CD4-positive, CD25-positive, alpha-beta regulatory T cell (primary cell): ENCODE measurements at regions not wholly inside any gene's neighbourhood (a gene's known extent, or its start where the extent isn't known, plus 50 kb on each side); places are given as distances from the start of the nearest gene placed in this dataset.

Experiments used
- ATAC-seq, 2 donors: fragments of 150-1000 bp; cut with Tn5 transposase; one replicate each; pipeline ENCODE4 v1.10.0; 2021; ENCODE audit warnings: low read depth in 2 of 2, moderate number of reproducible peaks in 2 of 2, moderate library complexity in 1 of 2
- DNase-seq, 3 donors: peaks; one replicate each; pipeline versions ENCODE4 v3.0.0 to v3.0.0-alpha.2; 2012 to 2022; ENCODE audit warnings: mixed read lengths in 1 of 3
- H3K27ac ChIP-seq: one replicate; pipeline ENCODE4 v1.7.0; 2013; ENCODE audit warnings: mild to moderate bottlenecking, low read length; ENCODE audit not compliant: insufficient read depth, poor library complexity, severe bottlenecking
- H3K27me3 ChIP-seq: one replicate; pipeline ENCODE4 v1.7.0; 2013; ENCODE audit warnings: low read length; ENCODE audit not compliant: control insufficient read depth, insufficient read depth
- H3K36me3 ChIP-seq: one replicate; pipeline ENCODE4 v1.7.0; 2013; ENCODE audit warnings: mild to moderate bottlenecking, low read length, moderate library complexity; ENCODE audit not compliant: control insufficient read depth, insufficient read depth
- H3K4me1 ChIP-seq: 2 replicates; pipeline ENCODE4 v1.7.0; 2013; ENCODE audit warnings: mild to moderate bottlenecking, low read length; ENCODE audit not compliant: insufficient read depth, control insufficient read depth, poor library complexity, severe bottlenecking
- H3K4me3 ChIP-seq: one replicate; pipeline ENCODE4 v1.7.0; 2013; ENCODE audit warnings: low read depth, mild to moderate bottlenecking, low read length, moderate library complexity
- H3K9me3 ChIP-seq, 2 experiments: 1 replicate in 1 of 2; 2 replicates in 1 of 2; pipeline ENCODE4 v1.7.0; 2013; ENCODE audit warnings: low read length in 2 of 2, mild to moderate bottlenecking in 1 of 2, moderate library complexity in 1 of 2; ENCODE audit not compliant: control insufficient read depth in 2 of 2
- H3K27ac Mint-ChIP-seq, 3 donors: one replicate each; pipeline ENCODE4 v1.8.0; 2020 to 2022; ENCODE audit warnings: mild to moderate bottlenecking in 3 of 3, mixed read lengths in 3 of 3, moderate library complexity in 2 of 3
- H3K27me3 Mint-ChIP-seq: one replicate; pipeline ENCODE4 v1.8.0; 2022; ENCODE audit warnings: mild to moderate bottlenecking, mixed read lengths
- H3K36me3 Mint-ChIP-seq: one replicate; pipeline ENCODE4 v1.8.0; 2020; ENCODE audit warnings: mixed read lengths
- H3K4me1 Mint-ChIP-seq, 4 donors: one replicate each; pipeline ENCODE4 v1.8.0; 2020 to 2022; ENCODE audit warnings: mixed read lengths in 4 of 4, mild to moderate bottlenecking in 1 of 4
- H3K4me3 Mint-ChIP-seq, 4 donors: one replicate each; pipeline ENCODE4 v1.8.0; 2020 to 2022; ENCODE audit warnings: mild to moderate bottlenecking in 4 of 4, mixed read lengths in 4 of 4, moderate library complexity in 3 of 4
- H3K9me3 Mint-ChIP-seq, 7 donors: one replicate each; pipeline ENCODE4 v1.8.0; 2020 to 2022; ENCODE audit warnings: mixed read lengths in 7 of 7, mild to moderate bottlenecking in 3 of 7, moderate library complexity in 2 of 7

- H3K4me3 Mint-ChIP-seq = no peak overlapping the region
- H3K27me3 ChIP-seq = no peaks in the 10 kb centered on the region
- H3K27me3 Mint-ChIP-seq = peaks cover 5% of the 10 kb centered on the region
- H3K9me3 ChIP-seq = no peaks in the 10 kb centered on the region
- ATAC-seq (no peak), DNase-seq (no peak)
- no peaks in the 10 kb centered on the region for H3K4me1 Mint-ChIP-seq
- no peaks in the 10 kb centered on the region for H3K36me3 ChIP-seq
- no peaks in the 10 kb centered on the region for H3K4me1 ChIP-seq
- peaks cover 0 to 7% (median 0%) of the 10 kb centered on the region in 7 donors for H3K9me3 Mint-ChIP-seq
- H3K27ac ChIP-seq = no peak overlapping the region
- no peaks in the 10 kb centered on the region for H3K36me3 Mint-ChIP-seq
- H3K27ac Mint-ChIP-seq = no peak overlapping the region
- no peak overlapping the region for H3K4me3 ChIP-seq
Observed at GRCh38 chr10:78643513-78643912, 425.3 kb upstream of the ZMIZ1 start.

DNA sequence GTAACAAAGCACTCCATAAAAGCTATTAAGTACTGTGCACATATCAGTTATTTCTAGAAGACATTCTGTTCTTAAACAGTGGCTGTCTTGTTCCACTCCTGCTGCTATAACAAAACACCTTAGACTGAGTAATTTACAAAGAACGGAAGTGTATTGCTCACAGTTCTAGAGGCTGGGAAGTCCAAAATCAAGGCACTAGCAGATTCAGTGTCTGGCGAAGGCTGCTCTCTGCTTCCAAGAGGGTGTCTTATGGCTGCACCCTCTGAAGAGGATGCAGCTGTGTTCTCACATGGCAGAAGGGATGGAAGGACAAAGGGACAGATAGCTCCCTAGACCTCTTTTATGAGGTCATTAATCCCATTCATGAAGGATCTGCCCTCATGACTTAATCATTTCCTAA is 424.2 kb upstream of the ZMIZ1 start:
- Mint-ChIP-seq H3K4me3 (no peak overlapping the region), H3K9me3 (peaks cover 0 to 7% (median 0%) of the 10 kb centered on the region in 7 donors)
- ATAC-seq = no peak

GRCh38 chr10:78645169-78645686 is 423.5 kb upstream of the ZMIZ1 start:
- Mint-ChIP-seq H3K4me3 (no peak overlapping the region), H3K27ac (no peak overlapping the region), H3K9me3 (peaks cover 0 to 7% (median 0%) of the 10 kb centered on the region in 7 donors), H3K4me1 (no peaks in the 10 kb centered on the region), H3K27me3 (peaks cover 7% of the 10 kb centered on the region), H3K36me3 (no peaks in the 10 kb centered on the region)
- H3K36me3 ChIP-seq = no peaks in the 10 kb centered on the region
- no peaks in the 10 kb centered on the region for H3K27me3 ChIP-seq
- ATAC-seq (no peak), DNase-seq (no peak)
- H3K9me3 ChIP-seq = no peaks in the 10 kb centered on the region
- H3K4me3 ChIP-seq = no peak overlapping the region
- H3K4me1 ChIP-seq = no peaks in the 10 kb centered on the region
- H3K27ac ChIP-seq = no peak overlapping the region

More for the DNA sequence above, 424.2 kb upstream of the ZMIZ1 start:
- H3K4me3 ChIP-seq = no peak overlapping the region
- H3K27ac ChIP-seq = no peak overlapping the region
- no peaks in the 10 kb centered on the region for H3K4me1 ChIP-seq
- no peak overlapping the region for H3K27ac Mint-ChIP-seq
- no peaks in the 10 kb centered on the region for H3K36me3 ChIP-seq
- no peaks in the 10 kb centered on the region for H3K36me3 Mint-ChIP-seq
- no peaks in the 10 kb centered on the region for H3K9me3 ChIP-seq
- H3K4me1 Mint-ChIP-seq = no peaks in the 10 kb centered on the region
- DNase-seq = no peak
- peaks cover 7% of the 10 kb centered on the region for H3K27me3 Mint-ChIP-seq
- no peaks in the 10 kb centered on the region for H3K27me3 ChIP-seq

DNA sequence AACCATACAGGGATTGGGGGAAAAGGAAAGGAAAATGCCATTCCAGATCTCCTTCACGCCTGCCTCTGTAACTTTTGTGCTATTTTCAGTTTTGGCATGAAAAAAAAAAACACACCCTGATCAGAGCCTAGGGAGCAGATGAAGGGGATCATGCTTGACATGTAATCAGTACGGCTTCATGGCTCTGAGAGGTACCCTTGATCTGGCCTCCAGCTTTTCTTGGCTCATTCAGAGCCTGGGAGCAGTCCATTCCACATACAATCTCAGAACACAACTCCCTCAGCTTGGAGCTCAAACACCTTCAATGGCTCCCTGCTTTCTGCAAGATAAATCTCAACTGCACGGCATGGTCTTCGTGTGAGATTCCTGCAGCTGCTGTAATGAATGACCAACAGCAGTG is 422.8 kb upstream of the ZMIZ1 start:
- Histone ChIP-seq H3K4me3 (no peak overlapping the region), H3K27ac (no peak overlapping the region), H3K4me1 (no peaks in the 10 kb centered on the region), H3K27me3 (no peaks in the 10 kb centered on the region), H3K9me3 (no peaks in the 10 kb centered on the region), H3K36me3 (no peaks in the 10 kb centered on the region)
- H3K4me3 Mint-ChIP-seq = no peak overlapping the region
- no peak for DNase-seq
- no peak overlapping the region for H3K27ac Mint-ChIP-seq
- H3K27me3 Mint-ChIP-seq = peaks cover 7% of the 10 kb centered on the region
- no peaks in the 10 kb centered on the region for H3K36me3 Mint-ChIP-seq
- ATAC-seq = no peak
- H3K9me3 Mint-ChIP-seq = peaks cover 0 to 7% (median 0%) of the 10 kb centered on the region in 7 donors
- H3K4me1 Mint-ChIP-seq = no peaks in the 10 kb centered on the region

DNA sequence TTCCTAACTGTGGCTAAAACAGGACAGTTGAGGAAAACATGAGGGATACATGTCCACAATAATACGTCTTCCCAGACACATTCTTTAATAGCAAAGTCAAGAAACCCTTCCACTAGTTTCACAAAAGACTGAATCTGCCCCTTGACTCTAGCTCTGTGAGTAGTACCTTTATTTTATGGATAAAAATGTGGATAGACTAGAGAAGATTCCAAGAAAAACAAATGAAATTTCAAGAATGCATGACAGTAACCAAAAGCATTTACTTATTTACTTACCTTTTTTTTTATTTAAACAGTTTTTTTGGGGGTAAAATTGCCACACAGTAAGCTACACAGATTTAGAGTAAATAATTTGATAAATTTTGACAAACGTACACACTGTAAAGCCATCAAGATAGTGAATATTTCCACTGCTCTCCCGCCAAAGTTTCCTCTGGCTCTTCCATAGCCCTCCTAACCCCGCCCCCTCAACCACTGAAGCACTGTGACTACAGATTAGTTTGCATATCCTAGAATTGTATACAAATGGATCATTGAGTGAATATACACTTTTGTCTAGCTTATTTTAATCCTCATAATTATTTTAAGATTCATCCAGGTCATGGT is 420.4 kb upstream of the ZMIZ1 start:
- Histone ChIP-seq H3K27ac (no peak overlapping the region), H3K4me3 (no peak overlapping the region), H3K27me3 (no peaks in the 10 kb centered on the region), H3K9me3 (no peaks in the 10 kb centered on the region), H3K4me1 (no peaks in the 10 kb centered on the region), H3K36me3 (no peaks in the 10 kb centered on the region)
- Mint-ChIP-seq H3K9me3 (peaks cover 0 to 7% (median 1%) of the 10 kb centered on the region in 7 donors), H3K27ac (no peak overlapping the region), H3K4me3 (no peak overlapping the region), H3K4me1 (no peaks in the 10 kb centered on the region), H3K36me3 (no peaks in the 10 kb centered on the region), H3K27me3 (peaks cover 7% of the 10 kb centered on the region)
- DNase-seq = no peak
- ATAC-seq = no peak

GRCh38 chr10:78649429-78649828 is 419.3 kb upstream of the ZMIZ1 start:
- Mint-ChIP-seq H3K4me3 (peak overlapping the region in 1 of 4 donors; percentile 58), H3K27ac (no peak overlapping the region), H3K36me3 (no peaks in the 10 kb centered on the region), H3K9me3 (peaks cover 0 to 7% (median 1%) of the 10 kb centered on the region in 7 donors), H3K4me1 (no peaks in the 10 kb centered on the region), H3K27me3 (peaks cover 7% of the 10 kb centered on the region)
- Histone ChIP-seq H3K4me3 (no peak overlapping the region), H3K27me3 (no peaks in the 10 kb centered on the region), H3K27ac (no peak overlapping the region), H3K4me1 (no peaks in the 10 kb centered on the region), H3K9me3 (no peaks in the 10 kb centered on the region), H3K36me3 (no peaks in the 10 kb centered on the region)
- DNase-seq (no peak), ATAC-seq (no peak)

- no peak overlapping the region for H3K27ac ChIP-seq
- H3K4me3 Mint-ChIP-seq = no peak overlapping the region
Observed at GRCh38 chr10:78650122-78650521, 418.6 kb upstream of the ZMIZ1 start.

GRCh38 chr10:78651287-78651686 is 417.5 kb upstream of the ZMIZ1 start:
- H3K36me3 Mint-ChIP-seq = no peaks in the 10 kb centered on the region
- no peak for DNase-seq
- H3K27ac Mint-ChIP-seq = no peak overlapping the region

More at GRCh38 chr10:78650122-78650521, 418.6 kb upstream of the ZMIZ1 start:
- Histone ChIP-seq H3K4me3 (no peak overlapping the region), H3K4me1 (no peaks in the 10 kb centered on the region), H3K36me3 (no peaks in the 10 kb centered on the region), H3K9me3 (no peaks in the 10 kb centered on the region), H3K27me3 (no peaks in the 10 kb centered on the region)
- Mint-ChIP-seq H3K36me3 (no peaks in the 10 kb centered on the region), H3K27me3 (peaks cover 7% of the 10 kb centered on the region), H3K27ac (no peak overlapping the region), H3K4me1 (no peaks in the 10 kb centered on the region), H3K9me3 (peaks cover 0 to 2% (median 0%) of the 10 kb centered on the region in 7 donors)
- ATAC-seq (no peak), DNase-seq (no peak)

More at GRCh38 chr10:78651287-78651686, 417.5 kb upstream of the ZMIZ1 start:
- peaks cover 7% of the 10 kb centered on the region for H3K27me3 Mint-ChIP-seq
- ATAC-seq = no peak
- no peaks in the 10 kb centered on the region for H3K36me3 ChIP-seq
- H3K4me3 Mint-ChIP-seq = no peak overlapping the region
- no peaks in the 10 kb centered on the region for H3K27me3 ChIP-seq
- peaks cover 0 to 2% (median 0%) of the 10 kb centered on the region in 7 donors for H3K9me3 Mint-ChIP-seq
- H3K4me1 ChIP-seq = no peaks in the 10 kb centered on the region
- H3K4me1 Mint-ChIP-seq = no peaks in the 10 kb centered on the region
- H3K9me3 ChIP-seq = no peaks in the 10 kb centered on the region
- no peak overlapping the region for H3K4me3 ChIP-seq
- H3K27ac ChIP-seq = no peak overlapping the region
